HEK293T (cell line): ENCODE measurements at regions not wholly inside any gene's neighbourhood (a gene's known extent, or its start where the extent isn't known, plus 50 kb on each side); places are given as distances from the start of the nearest gene placed in this dataset.

Experiments used
- CTCF ChIA-PET: fragments of 350-600 bp; formaldehyde crosslinking; extraction: SDS; loops from one replicate; lab custom pipeline; 2021; ENCODE audit warnings: antibody characterized with exemption, inconsistent platforms; lab: Yijun Ruan, JAX
- POLR2A ChIA-PET: fragments of 350-600 bp; formaldehyde crosslinking; extraction: SDS; loops from one replicate; lab custom pipeline; 2020; ENCODE audit warnings: antibody characterized with exemption, inconsistent platforms; lab: Yijun Ruan, JAX
- DNase-seq: peaks from one replicate; pipeline ENCODE4 v3.0.0; 2012; ENCODE audit warnings: mixed read lengths; ENCODE audit errors: extremely low spot score
- ARNT ChIP-seq: fragments of 450-650 bp; IDR thresholded peaks from 2 replicates; pipeline ENCODE4 v1.6.1; 2017; ENCODE audit warnings: mild to moderate bottlenecking
- BHLHE40 ChIP-seq: fragments of 450-650 bp; IDR thresholded peaks from 2 replicates; pipeline ENCODE4 v1.6.1; 2016; ENCODE audit warnings: mild to moderate bottlenecking, moderate library complexity, borderline replicate concordance
- CTBP1 ChIP-seq: fragments of 450-650 bp; IDR thresholded peaks from 2 replicates; pipeline ENCODE4 v1.6.1; 2016; ENCODE audit warnings: borderline replicate concordance
- ELF4 ChIP-seq: fragments of 450-650 bp; IDR thresholded peaks from 2 replicates; pipeline ENCODE4 v1.6.1; 2017; ENCODE audit warnings: antibody characterized with exemption
- FOXA1 ChIP-seq: fragments of 450-650 bp; IDR thresholded peaks from 2 replicates; pipeline ENCODE4 v1.6.1; 2016; ENCODE audit warnings: mild to moderate bottlenecking
- FOXK2 ChIP-seq: fragments of 450-650 bp; IDR thresholded peaks from 2 replicates; pipeline ENCODE4 v1.6.1; 2016; ENCODE audit warnings: mild to moderate bottlenecking
- FOXM1 ChIP-seq: fragments of 450-650 bp; IDR thresholded peaks from 2 replicates; pipeline ENCODE4 v1.6.1; 2017; ENCODE audit warnings: mild to moderate bottlenecking, borderline replicate concordance
- HDGF ChIP-seq: fragments of 450-650 bp; IDR thresholded peaks from 2 replicates; pipeline ENCODE4 v1.6.1; 2017; ENCODE audit warnings: antibody characterized with exemption, borderline replicate concordance
- L3MBTL2 ChIP-seq: fragments of 450-650 bp; conservative IDR thresholded peaks from 2 replicates; pipeline ENCODE4 v1.6.1; 2016; ENCODE audit warnings: mild to moderate bottlenecking
- LEF1 ChIP-seq: fragments of 450-650 bp; IDR thresholded peaks from 2 replicates; pipeline ENCODE4 v1.6.1; 2017; ENCODE audit warnings: mild to moderate bottlenecking, borderline replicate concordance
- NFRKB ChIP-seq: fragments of 450-650 bp; IDR thresholded peaks from 2 replicates; pipeline ENCODE4 v1.6.1; 2016; ENCODE audit warnings: mild to moderate bottlenecking, moderate library complexity
- PKNOX1 ChIP-seq: fragments of 450-650 bp; IDR thresholded peaks from 2 replicates; pipeline ENCODE4 v1.6.1; 2016
- SP1 ChIP-seq: fragments of 450-650 bp; IDR thresholded peaks from 2 replicates; pipeline ENCODE4 v1.6.1; 2017
- SUZ12 ChIP-seq: fragments of 450-650 bp; IDR thresholded peaks from 2 replicates; pipeline ENCODE4 v1.6.1; 2016; ENCODE audit warnings: mild to moderate bottlenecking
- TARDBP ChIP-seq: fragments of 450-650 bp; IDR thresholded peaks from 2 replicates; pipeline ENCODE4 v1.6.1; 2016
- ZNF384 ChIP-seq: fragments of 450-650 bp; IDR thresholded peaks from 2 replicates; pipeline ENCODE4 v1.6.1; 2016

DNA sequence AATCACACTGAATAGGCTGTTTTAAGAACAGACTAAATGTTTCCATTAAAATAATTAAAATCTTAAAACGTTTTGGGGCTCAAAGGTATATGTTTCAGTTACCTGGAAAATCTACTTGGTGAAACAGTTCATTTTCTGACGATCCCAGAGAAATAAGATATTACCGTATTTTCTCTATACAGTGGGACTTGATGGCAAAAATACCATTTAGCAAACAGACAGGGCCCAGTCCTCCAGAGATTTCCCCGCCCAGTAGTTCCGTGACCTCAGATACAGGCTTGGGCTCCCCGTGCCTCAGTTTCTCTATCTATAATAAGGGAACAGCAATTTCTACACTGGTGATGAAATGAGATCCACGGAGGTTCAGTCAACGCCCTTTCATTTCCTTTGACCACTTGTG is 304.4 kb downstream of the VRK1 start:
- no peak for DNase-seq
- ChIA-PET CTCF (no interaction called here), POLR2A (no interaction called here)
- no peak for TF ChIP-seq CTBP1
- TF ChIP-seq FOXM1 = no peak
- no peak for TF ChIP-seq ZNF384
- no peak for TF ChIP-seq FOXA1

DNA sequence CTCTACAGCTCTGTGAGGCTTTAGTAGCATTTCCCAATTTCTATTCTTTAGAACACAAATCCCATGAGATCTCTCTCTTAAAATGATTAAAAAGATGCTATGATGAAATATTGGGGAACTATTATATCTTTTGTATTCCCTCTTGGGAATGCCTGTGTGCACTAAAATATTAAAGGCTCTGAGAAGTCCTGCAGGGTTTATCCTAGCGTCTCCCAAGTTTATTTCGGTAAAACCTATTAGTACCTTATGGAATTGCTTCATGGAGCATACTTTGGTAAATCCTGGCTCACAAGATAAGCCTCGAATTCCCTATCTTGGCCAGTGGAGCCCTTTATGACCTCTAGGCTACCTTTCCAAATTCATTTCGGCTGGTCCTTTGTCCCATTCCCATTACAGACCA is 306.8 kb downstream of the VRK1 start:
- DNase-seq = no peak
- POLR2A ChIA-PET = no interaction called here
- no peak for TF ChIP-seq L3MBTL2
- TF ChIP-seq FOXA1 = no peak
- no peak for TF ChIP-seq PKNOX1
- TF ChIP-seq FOXM1 = no peak
- TF ChIP-seq HDGF = no peak
- TF ChIP-seq NFRKB = no peak
- no peak for TF ChIP-seq LEF1
- no peak for TF ChIP-seq ELF4
- no peak for TF ChIP-seq BHLHE40
- TF ChIP-seq ARNT = no peak
- TF ChIP-seq SP1 = no peak
- no peak for TF ChIP-seq TARDBP
- no peak for TF ChIP-seq SUZ12
- TF ChIP-seq ZNF384 = no peak
- no peak for TF ChIP-seq FOXK2
- no peak for TF ChIP-seq CTBP1
- CTCF ChIA-PET = no interaction called here

DNA sequence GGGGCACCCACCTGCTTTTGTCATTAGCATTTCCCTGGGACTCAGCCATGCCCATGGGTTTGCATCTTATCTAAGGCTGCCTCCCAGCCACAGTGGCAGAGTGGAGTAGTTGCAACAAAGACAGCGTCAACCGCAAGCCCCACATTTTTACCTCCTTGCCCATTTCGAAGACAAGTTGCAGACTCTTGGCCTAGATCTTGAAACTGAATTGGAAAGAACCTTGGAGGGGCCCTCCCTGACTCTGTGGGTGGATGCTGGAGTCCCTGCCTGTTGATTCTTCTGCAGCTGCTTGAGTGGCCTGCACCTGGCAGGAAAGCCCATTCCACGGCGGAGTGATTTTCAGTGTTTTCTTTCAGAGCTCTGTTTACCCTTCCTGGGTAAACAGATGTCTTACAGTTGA is 309.0 kb downstream of the VRK1 start:
- TF ChIP-seq LEF1 (no peak), ZNF384 (no peak), HDGF (no peak), CTBP1 (no peak)
- ChIA-PET CTCF (no interaction called here), POLR2A (no interaction called here)
- no peak for DNase-seq

DNA sequence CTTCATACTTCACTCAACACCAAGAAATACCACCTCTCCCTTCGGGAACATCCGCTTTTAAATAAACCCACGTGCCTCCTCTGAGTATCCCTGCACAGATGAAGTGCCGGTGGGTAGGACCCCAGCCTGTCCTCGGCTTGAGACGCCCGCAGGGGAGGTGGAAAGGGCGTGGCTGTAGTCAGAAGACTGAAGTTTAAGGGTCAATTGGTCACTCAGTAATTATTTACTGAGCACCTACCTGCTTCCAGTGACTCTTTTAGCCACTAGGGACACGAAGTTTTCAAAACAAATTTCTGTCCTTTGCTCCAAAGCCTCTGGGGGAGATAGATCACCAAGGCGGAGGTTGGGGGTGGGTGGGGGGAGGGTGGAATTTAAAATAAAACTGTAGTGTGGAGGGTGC is 309.4 kb downstream of the VRK1 start:
- POLR2A ChIA-PET = no interaction called here
- TF ChIP-seq L3MBTL2 (no peak), ELF4 (no peak), FOXM1 (no peak), FOXK2 (no peak), ARNT (no peak), BHLHE40 (no peak), HDGF (no peak), FOXA1 (no peak), TARDBP (no peak), PKNOX1 (no peak), SUZ12 (no peak), ZNF384 (no peak), LEF1 (no peak), CTBP1 (no peak), SP1 (no peak), NFRKB (no peak)
- no peak for DNase-seq
- CTCF ChIA-PET = no interaction called here

- TF ChIP-seq ZNF384 (no peak), SUZ12 (no peak), FOXA1 (no peak), FOXK2 (no peak), FOXM1 (no peak), TARDBP (no peak), LEF1 (no peak), NFRKB (no peak), SP1 (no peak), PKNOX1 (no peak), L3MBTL2 (no peak), CTBP1 (no peak), ELF4 (no peak), HDGF (no peak), BHLHE40 (no peak), ARNT (no peak)
- ChIA-PET POLR2A (no interaction called here), CTCF (no interaction called here)
- DNase-seq = no peak
These were observed 309.9 kb downstream of the VRK1 start for GRCh38 chr14:97107080-97107479.

DNA sequence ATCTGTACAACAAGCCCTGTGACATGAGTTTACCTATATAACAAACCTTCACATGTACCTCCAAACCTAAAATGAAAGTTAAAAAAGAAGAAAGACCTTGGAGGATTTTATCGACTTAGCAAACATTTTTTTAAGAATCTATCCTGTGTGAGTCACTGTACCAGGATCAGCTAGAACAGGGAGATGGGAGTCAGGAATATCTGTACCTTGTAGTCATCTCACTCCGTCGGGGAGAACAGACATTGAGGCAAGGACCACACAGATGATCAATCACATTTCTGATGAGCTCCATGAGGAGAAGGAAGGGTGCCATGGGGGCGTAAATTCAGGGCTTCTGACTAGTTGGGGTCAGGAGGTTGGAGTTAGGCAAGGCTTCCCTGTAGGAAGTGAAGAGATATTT is 310.6 kb downstream of the VRK1 start:
- no peak for TF ChIP-seq SUZ12
- TF ChIP-seq PKNOX1 = no peak
- no peak for TF ChIP-seq ARNT
- TF ChIP-seq NFRKB = no peak
- no peak for TF ChIP-seq TARDBP
- no peak for TF ChIP-seq FOXM1
- no peak for TF ChIP-seq FOXA1
- no peak for TF ChIP-seq ELF4
- TF ChIP-seq L3MBTL2 = no peak
- TF ChIP-seq FOXK2 = no peak
- TF ChIP-seq BHLHE40 = no peak
- no peak for TF ChIP-seq ZNF384
- TF ChIP-seq SP1 = no peak
- no peak for TF ChIP-seq CTBP1
- no peak for TF ChIP-seq HDGF
- TF ChIP-seq LEF1 = no peak
- ChIA-PET CTCF (no interaction called here), POLR2A (no interaction called here)
- DNase-seq = no peak
